ENCODE measurements at regions not wholly inside any gene's neighbourhood (a gene's known extent, or its start where the extent isn't known, plus 50 kb on each side); places are given as distances from the start of the nearest gene placed in this dataset.

GRCh38 chr12:27388650-27389049, 56.0 kb downstream of the BMAL2 start:
- TF ChIP-seq POLR2AphosphoS5 (IDR thresholded peaks at IDR 0.05), result no peak
- TF ChIP-seq POLR2A (IDR thresholded peaks at IDR 0.05), result no peak
- TF ChIP-seq CTCF (IDR thresholded peaks at IDR 0.05), result no peak
- TF ChIP-seq EP300 (IDR thresholded peaks at IDR 0.05), result no peak
- no peak overlapping the region for H3K4me3 ChIP-seq

GRCh38 chr12:27394676-27395075, 51.9 kb upstream of the SMCO2 start:
- Histone ChIP-seq H3K9me3 (no peaks in the 10 kb centered on the region), H3K27ac (no peak overlapping the region), H3K4me1 (no peaks in the 10 kb centered on the region), H3K27me3 (no peaks in the 10 kb centered on the region), H3K36me3 (no peaks in the 10 kb centered on the region), H3K4me3 (no peak overlapping the region)
- WGBS, result 97% methylated on average over 2 of the region's 2 CpGs
- no peak for DNase-seq (ENCODE audit: low spot score in 2 of 2)
- no peak for TF ChIP-seq CTCF (IDR thresholded peaks at IDR 0.05)
- TF ChIP-seq EP300 (IDR thresholded peaks at IDR 0.05), result no peak

More at GRCh38 chr12:27388650-27389049, 56.0 kb downstream of the BMAL2 start:
- Histone ChIP-seq H3K27me3 (no peaks in the 10 kb centered on the region), H3K4me1 (no peaks in the 10 kb centered on the region), H3K27ac (no peak overlapping the region), H3K9me3 (no peaks in the 10 kb centered on the region), H3K36me3 (no peaks in the 10 kb centered on the region)
- WGBS, result 96% methylated on average over 1 of the region's 1 CpG
- DNase-seq (ENCODE audit: low spot score in 2 of 2), result no peak

- DNase-seq (ENCODE audit: low spot score in 2 of 2), result no peak
Measured at GRCh38 chr12:27396216-27396815, 50.2 kb upstream of the SMCO2 start.

More at GRCh38 chr12:27396216-27396815, 50.2 kb upstream of the SMCO2 start:
- Histone ChIP-seq H3K4me3 (no peak overlapping the region), H3K36me3 (no peaks in the 10 kb centered on the region), H3K9me3 (no peaks in the 10 kb centered on the region), H3K4me1 (no peaks in the 10 kb centered on the region), H3K27me3 (no peaks in the 10 kb centered on the region), H3K27ac (no peak overlapping the region)
- TF ChIP-seq CTCF (IDR thresholded peaks at IDR 0.05) (no peak), POLR2AphosphoS5 (IDR thresholded peaks at IDR 0.05) (no peak), POLR2A (IDR thresholded peaks at IDR 0.05) (no peak)
- 83% methylated on average over 6 of the region's 6 CpGs for WGBS
